Activated CD4-positive, alpha-beta memory T cell treated with anti-CD3 and anti-CD28 coated beads for 36 hours (primary cell): ENCODE measurements at regions not wholly inside any gene's neighbourhood (a gene's known extent, or its start where the extent isn't known, plus 50 kb on each side); places are given as distances from the start of the nearest gene placed in this dataset.

ENCODE experiments used
- CTCF ChIA-PET: fragments of 350-600 bp; sonication (Branson Sonifier 250); formaldehyde crosslinking; loops from one replicate; lab custom pipeline; 2021; ENCODE audit warnings: antibody characterized with exemption, inconsistent platforms; lab: Charles Lee
- POLR2A ChIA-PET: fragments of 350-600 bp; sonication (Branson Sonifier 250); formaldehyde crosslinking; loops from one replicate; lab custom pipeline; 2021; ENCODE audit warnings: antibody characterized with exemption; lab: Charles Lee
- DNase-seq: peaks from one replicate; pipeline ENCODE4 v3.0.0-alpha.2; 2020
- H3K27ac Mint-ChIP-seq: one replicate; pipeline ENCODE4 v1.8.0; 2021; ENCODE audit warnings: mixed read lengths
- H3K27me3 Mint-ChIP-seq: one replicate; pipeline ENCODE4 v1.8.0; 2021; ENCODE audit warnings: mixed read lengths
- H3K36me3 Mint-ChIP-seq: one replicate; pipeline ENCODE4 v1.8.0; 2021; ENCODE audit warnings: mixed read lengths
- H3K4me1 Mint-ChIP-seq: one replicate; pipeline ENCODE4 v1.8.0; 2021; ENCODE audit warnings: low read depth, mixed read lengths
- H3K4me3 Mint-ChIP-seq: one replicate; pipeline ENCODE4 v1.8.0; 2021; ENCODE audit warnings: mild to moderate bottlenecking, mixed read lengths
- H3K9me3 Mint-ChIP-seq: one replicate; pipeline ENCODE4 v1.8.0; 2021; ENCODE audit warnings: mixed read lengths
- intact Hi-C: fragments of 100-400 bp; cut with micrococcal nuclease; formaldehyde crosslinking; loops from one replicate; pipeline ENCODE4 v1.15.1; 2023

DNA sequence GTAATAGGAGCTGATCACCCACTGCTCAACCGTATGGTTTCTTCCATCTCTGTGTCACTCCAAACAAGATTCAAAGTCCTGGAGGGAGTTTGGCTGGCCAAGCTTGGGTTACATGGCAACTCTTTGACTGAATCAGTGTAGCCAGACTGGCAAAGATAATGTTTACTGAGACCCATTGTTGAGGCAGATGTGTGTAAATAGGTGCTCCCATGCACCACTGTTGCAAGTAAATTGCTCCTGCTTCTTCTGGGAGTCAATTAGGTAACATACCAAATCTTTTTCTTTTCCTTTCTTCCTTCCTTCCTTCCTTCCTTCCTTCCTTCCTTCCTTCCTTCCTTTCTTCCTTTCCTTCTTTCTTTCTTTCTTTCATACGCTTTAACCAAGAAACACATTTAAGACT, 86.3 kb upstream of the DHX40 start:
- no peak for DNase-seq
- CTCF ChIA-PET = no interaction called here
- Mint-ChIP-seq H3K27ac (no peak overlapping the region), H3K9me3 (no peaks in the 10 kb centered on the region), H3K4me3 (no peak overlapping the region), H3K4me1 (peaks cover 3% of the 10 kb centered on the region), H3K36me3 (no peaks in the 10 kb centered on the region), H3K27me3 (no peaks in the 10 kb centered on the region)
- POLR2A ChIA-PET = no interaction called here
- intact Hi-C loops = no loop called here

DNA sequence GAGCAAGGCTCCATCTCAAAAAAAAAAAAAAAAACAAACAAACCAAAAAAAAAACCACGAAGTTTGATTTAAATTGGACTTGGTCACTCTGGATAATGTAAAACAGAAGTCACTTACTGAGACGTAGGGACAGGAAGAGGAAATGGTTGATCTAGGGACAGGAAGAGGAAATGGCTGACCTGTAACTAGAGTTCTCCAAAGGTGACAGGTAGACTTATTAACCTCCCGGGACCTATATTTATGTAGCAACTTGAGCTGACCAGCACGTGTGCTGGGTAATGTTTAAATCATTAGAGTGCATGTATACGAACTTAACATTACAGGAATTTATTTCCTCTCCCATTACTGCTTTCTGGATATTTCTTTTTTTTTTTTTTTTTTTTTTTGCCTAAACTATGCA, 81.5 kb upstream of the DHX40 start:
- DNase-seq = no peak
- Mint-ChIP-seq H3K4me1 (peaks cover 3% of the 10 kb centered on the region), H3K9me3 (no peaks in the 10 kb centered on the region), H3K36me3 (no peaks in the 10 kb centered on the region), H3K27ac (no peak overlapping the region), H3K4me3 (no peak overlapping the region), H3K27me3 (peaks cover 3% of the 10 kb centered on the region)
- intact Hi-C loops = no loop called here
- POLR2A ChIA-PET = no interaction called here
- CTCF ChIA-PET = no interaction called here

DNA sequence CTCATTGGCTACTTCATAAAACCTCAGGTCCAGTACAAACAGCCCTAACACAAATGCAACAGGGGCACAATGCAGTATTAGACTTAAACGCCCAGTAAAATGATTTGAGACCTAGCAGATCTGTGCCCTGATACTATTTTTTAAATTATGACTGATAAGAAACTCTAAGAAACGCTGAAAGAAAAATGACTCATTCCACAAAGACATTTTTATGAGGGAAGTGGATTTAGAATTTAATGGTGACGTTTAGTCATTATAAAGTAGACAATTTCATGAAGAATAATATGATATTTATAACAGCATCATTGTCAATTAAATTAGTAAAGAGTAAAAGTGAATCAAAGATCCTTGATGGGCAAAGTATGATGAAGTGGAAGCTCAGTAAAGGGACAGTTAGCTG, 80.4 kb upstream of the DHX40 start:
- Mint-ChIP-seq H3K4me1 (peaks cover 3% of the 10 kb centered on the region), H3K36me3 (no peaks in the 10 kb centered on the region), H3K27ac (no peak overlapping the region), H3K4me3 (no peak overlapping the region), H3K9me3 (no peaks in the 10 kb centered on the region), H3K27me3 (peaks cover 3% of the 10 kb centered on the region)
- POLR2A ChIA-PET = no interaction called here
- CTCF ChIA-PET = no interaction called here
- DNase-seq = no peak
- intact Hi-C loops = no loop called here

DNA sequence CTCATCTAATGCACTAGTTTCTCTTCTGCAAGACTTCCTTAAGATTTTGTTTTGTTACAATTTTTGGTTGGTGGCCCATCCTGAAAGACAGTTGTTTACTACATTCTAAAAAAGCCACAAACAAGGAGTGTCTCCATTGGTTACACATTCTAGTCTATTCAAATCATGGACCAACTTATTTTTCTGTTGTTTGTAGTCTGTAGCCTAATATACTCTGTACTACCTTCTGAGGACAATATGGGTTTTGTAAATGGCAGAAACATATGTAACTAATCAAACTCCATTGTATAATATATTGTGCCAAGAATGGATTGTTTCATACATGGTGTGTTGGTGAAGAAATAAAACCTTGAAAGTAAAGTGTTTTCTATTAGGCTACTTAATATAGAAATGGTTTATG, 79.5 kb upstream of the DHX40 start:
- ChIA-PET CTCF (no interaction called here), POLR2A (no interaction called here)
- no peaks in the 10 kb centered on the region for H3K36me3 Mint-ChIP-seq
- no peak for DNase-seq
- H3K27me3 Mint-ChIP-seq = peaks cover 3% of the 10 kb centered on the region
- no peak overlapping the region for H3K4me3 Mint-ChIP-seq
- H3K4me1 Mint-ChIP-seq = peaks cover 3% of the 10 kb centered on the region
- H3K9me3 Mint-ChIP-seq = no peaks in the 10 kb centered on the region
- intact Hi-C loops = no loop called here
- no peak overlapping the region for H3K27ac Mint-ChIP-seq

DNA sequence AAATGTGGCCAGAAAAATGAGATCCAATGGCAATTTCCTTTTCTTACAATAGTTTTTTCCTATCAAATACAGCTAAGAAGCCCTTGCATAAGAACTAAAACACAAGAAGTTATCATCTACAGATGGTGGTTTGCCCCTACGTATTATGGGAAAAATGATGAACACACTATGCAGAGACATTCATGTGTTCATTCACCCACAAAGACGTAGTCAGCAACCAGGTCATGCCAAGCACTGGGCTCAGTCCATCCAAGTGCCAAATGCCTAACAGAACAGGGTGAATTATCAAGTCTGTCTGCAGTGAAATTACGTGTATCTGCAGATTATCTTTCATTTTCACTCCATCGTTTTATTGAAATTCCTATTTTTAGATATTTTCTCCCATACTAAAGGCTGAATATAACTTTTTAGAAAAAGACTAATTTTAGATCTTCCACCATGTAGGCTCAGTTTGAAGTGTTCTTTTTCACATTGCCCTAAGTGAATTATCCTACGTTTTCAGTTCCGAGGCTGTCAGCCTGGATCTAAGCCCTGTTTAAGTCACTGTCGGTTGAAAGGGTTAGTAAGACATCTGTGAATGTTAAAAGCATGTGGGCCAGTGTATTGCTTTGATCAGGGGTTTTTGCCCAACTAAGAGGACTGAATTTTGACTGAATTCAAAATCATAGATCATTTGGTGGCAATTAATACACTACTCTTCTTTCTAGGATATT, 78.1 kb upstream of the DHX40 start:
- no peak overlapping the region for H3K4me3 Mint-ChIP-seq
- intact Hi-C loops = no loop called here
- H3K27ac Mint-ChIP-seq = no peak overlapping the region
- no peak for DNase-seq
- ChIA-PET CTCF (no interaction called here), POLR2A (no interaction called here)
- H3K36me3 Mint-ChIP-seq = no peaks in the 10 kb centered on the region
- peaks cover 3% of the 10 kb centered on the region for H3K4me1 Mint-ChIP-seq
- no peaks in the 10 kb centered on the region for H3K9me3 Mint-ChIP-seq
- H3K27me3 Mint-ChIP-seq = peaks cover 7% of the 10 kb centered on the region

DNA sequence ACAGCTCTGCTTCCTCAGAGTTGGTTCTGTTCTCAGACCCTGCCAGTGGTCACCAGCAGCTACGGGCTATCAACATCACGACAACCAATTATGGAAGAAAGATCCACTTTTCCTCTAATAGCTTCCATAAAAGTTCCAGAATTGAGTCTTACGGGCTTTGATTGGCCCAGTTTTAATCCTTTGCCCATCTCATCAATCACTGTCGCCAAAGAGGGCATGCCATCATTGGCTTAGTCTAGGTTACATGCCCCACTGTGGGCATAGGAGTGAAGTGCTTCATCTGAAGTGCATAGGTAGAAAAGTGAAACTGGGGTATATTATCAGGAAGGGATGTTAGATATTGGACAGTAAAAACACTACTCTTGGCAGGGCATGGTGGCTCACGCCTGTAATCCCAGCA, 76.6 kb upstream of the DHX40 start:
- Mint-ChIP-seq H3K36me3 (no peaks in the 10 kb centered on the region), H3K27ac (no peak overlapping the region), H3K27me3 (peaks cover 7% of the 10 kb centered on the region), H3K4me3 (no peak overlapping the region), H3K4me1 (peaks cover 1% of the 10 kb centered on the region), H3K9me3 (no peaks in the 10 kb centered on the region)
- ChIA-PET POLR2A (no interaction called here), CTCF (interaction anchor here (0.9 to 1.2 kb wide), 2 partner anchors 47 to 178 kb away, joined by 3 read pairs; no protein-coding TSS in a partner anchor)
- DNase-seq = no peak
- intact Hi-C loops = no loop called here

DNA sequence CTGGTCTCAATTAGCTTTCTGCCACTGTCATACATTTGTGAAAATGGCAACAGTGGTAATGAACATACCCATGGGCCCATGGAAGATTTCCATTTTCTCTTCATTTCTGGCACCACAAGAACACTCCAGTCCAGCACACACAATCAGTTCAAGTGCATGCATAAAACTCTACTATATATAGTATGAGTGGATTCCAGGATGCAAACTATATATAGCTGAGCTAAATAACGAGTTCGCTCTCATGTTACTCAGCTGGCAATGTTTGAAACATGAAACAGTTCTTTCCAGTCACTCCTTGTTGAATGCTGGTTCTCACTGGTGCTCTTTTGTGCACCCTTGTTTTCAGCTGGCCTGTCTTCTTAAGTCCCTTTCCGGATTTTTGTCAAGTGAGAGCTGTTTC, 75.2 kb upstream of the DHX40 start:
- POLR2A ChIA-PET = no interaction called here
- H3K4me3 Mint-ChIP-seq = no peak overlapping the region

DNA sequence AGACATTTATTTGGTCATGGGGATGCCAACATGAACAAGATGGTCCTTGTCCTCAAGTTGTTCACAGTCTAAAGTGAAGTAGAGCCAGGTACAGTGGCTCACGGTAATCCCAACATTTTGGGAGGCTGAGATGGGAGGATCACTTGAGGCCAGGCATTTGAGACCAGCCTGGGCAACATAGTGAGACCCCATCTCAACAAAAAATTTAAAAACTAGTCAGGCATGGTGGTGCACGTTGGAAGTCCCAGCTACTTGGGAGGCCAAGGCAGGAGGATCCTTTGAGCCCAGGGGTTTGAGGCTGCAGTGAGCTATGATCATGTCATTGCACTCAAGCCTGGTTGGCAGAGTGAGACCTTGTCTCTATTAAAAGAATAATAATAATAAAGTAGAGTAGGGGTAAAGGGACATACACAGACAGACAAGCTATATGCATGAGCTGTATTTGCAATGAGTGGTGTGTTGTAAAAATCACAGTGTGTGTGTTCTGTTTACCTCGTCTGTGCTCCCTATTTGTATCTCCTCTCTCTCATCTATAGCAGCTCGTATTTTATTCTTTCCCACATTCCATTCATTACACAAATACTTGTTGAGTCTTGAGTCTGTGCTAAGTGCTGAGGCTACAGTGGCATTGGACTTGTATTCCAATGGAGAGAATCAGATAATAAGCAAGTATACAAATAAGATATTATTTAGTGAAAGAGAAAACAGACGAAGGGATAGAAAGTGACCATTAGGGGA, 73.9 kb upstream of the DHX40 start:
- Mint-ChIP-seq H3K4me1 (no peaks in the 10 kb centered on the region), H3K9me3 (no peaks in the 10 kb centered on the region), H3K4me3 (no peak overlapping the region), H3K36me3 (no peaks in the 10 kb centered on the region), H3K27me3 (peaks cover 4% of the 10 kb centered on the region), H3K27ac (no peak overlapping the region)
- CTCF ChIA-PET = interaction anchor here (0.9 kb wide), 1 partner anchor 181 kb away, joined by 3 read pairs; no protein-coding TSS in a partner anchor
- intact Hi-C loops = no loop called here
- no peak for DNase-seq
- POLR2A ChIA-PET = no interaction called here

More for the DNA sequence above, 75.2 kb upstream of the DHX40 start:
- no peak for DNase-seq
- CTCF ChIA-PET = no interaction called here
- intact Hi-C loops = no loop called here
- Mint-ChIP-seq H3K9me3 (no peaks in the 10 kb centered on the region), H3K27me3 (peaks cover 7% of the 10 kb centered on the region), H3K36me3 (no peaks in the 10 kb centered on the region), H3K4me1 (no peaks in the 10 kb centered on the region), H3K27ac (no peak overlapping the region)

DNA sequence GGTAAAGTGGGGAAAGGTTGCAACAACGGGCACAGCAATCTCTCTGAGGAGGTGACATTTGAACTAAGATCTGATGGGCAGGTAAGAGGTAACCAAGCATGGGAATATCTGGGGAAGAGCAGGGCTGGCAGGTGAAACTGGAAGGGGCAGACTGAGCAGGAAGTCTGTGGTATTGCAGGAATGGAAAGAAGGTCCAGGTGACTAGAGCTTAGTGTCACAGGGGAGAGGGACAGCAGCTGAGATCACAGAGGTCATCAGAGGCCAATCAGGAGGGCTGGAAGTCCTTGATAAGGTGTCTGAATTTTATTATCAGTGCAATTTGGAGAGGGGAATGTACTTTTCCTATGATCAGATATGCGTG, 73.3 kb upstream of the DHX40 start:
- H3K4me3 Mint-ChIP-seq = no peak overlapping the region
- intact Hi-C loops = no loop called here
- no peaks in the 10 kb centered on the region for H3K36me3 Mint-ChIP-seq
- POLR2A ChIA-PET = no interaction called here
- CTCF ChIA-PET = interaction anchor here (0.9 kb wide), 1 partner anchor 181 kb away, joined by 3 read pairs; no protein-coding TSS in a partner anchor
- peaks cover 4% of the 10 kb centered on the region for H3K27me3 Mint-ChIP-seq
- no peak overlapping the region for H3K27ac Mint-ChIP-seq
- H3K4me1 Mint-ChIP-seq = no peaks in the 10 kb centered on the region
- DNase-seq = no peak
- no peaks in the 10 kb centered on the region for H3K9me3 Mint-ChIP-seq

DNA sequence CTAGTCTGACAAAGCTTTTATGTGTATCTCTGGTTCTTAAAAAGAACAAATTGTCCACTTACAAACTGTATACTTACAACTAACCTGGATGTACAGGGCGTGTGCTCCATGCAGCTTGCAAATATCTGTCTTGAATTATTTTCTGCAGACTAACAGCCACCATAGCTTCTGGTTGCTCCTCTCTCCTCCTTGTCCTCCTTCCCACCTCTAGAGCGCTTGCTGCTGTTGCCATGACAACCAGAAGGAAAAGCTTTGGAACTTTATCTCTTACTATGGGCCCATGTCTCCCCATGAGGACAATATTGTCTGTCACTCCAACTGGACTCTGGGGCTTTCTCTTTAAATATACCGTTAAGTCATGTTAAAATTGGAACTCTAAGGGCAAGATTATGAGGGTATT, 71.5 kb upstream of the DHX40 start:
- POLR2A ChIA-PET = interaction anchor here (0.5 kb wide), 1 partner anchor 160 kb away, joined by 4 read pairs; no protein-coding TSS in a partner anchor
- Mint-ChIP-seq H3K27ac (no peak overlapping the region), H3K4me1 (no peaks in the 10 kb centered on the region), H3K9me3 (no peaks in the 10 kb centered on the region), H3K4me3 (no peak overlapping the region), H3K27me3 (peaks cover 4% of the 10 kb centered on the region), H3K36me3 (no peaks in the 10 kb centered on the region)
- CTCF ChIA-PET = interaction anchor here (0.6 kb wide), 2 partner anchors 164 to 193 kb away, joined by 3 read pairs; no protein-coding TSS in a partner anchor
- intact Hi-C loops = no loop called here
- DNase-seq = no peak

DNA sequence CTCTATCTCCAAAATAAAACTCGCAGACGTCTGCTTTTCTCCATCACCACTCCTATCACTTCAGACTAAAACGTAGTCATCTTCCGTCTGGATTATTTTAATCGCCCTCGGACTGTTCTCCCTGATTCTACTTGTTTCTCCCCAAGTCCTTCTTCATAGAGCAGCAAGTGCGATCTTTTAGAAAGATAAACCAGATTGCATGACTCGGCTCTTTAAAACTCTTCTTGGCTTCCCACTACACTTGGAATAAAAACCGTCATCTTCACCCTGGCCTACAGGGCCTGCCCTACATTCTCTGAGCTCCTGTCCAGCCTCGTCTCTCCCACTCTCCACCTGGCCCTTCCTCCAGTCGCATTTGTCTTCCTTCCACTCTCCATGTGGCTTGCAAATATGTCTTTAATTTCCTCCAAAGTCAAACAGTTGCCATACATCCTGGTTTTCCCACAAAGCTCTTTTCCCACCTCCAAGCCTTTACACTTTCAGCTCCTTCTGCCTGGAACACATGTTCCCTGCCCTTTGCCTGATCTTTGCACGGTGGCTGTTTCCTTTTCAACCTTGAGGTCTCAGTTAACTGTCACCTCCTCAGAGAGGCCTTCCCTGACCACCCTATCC, 70.5 kb upstream of the DHX40 start:
- ChIA-PET POLR2A (interaction anchor here (0.5 kb wide), 1 partner anchor 795 kb away, joined by 4 read pairs; no protein-coding TSS in a partner anchor), CTCF (interaction anchor here (1.3 kb wide), 1 partner anchor 13 kb away, joined by 3 read pairs; no protein-coding TSS in a partner anchor)
- Mint-ChIP-seq H3K27ac (no peak overlapping the region), H3K9me3 (no peaks in the 10 kb centered on the region), H3K36me3 (no peaks in the 10 kb centered on the region), H3K4me1 (no peaks in the 10 kb centered on the region), H3K4me3 (no peak overlapping the region), H3K27me3 (peaks cover 4% of the 10 kb centered on the region)
- DNase-seq = no peak
- intact Hi-C loops = no loop called here

DNA sequence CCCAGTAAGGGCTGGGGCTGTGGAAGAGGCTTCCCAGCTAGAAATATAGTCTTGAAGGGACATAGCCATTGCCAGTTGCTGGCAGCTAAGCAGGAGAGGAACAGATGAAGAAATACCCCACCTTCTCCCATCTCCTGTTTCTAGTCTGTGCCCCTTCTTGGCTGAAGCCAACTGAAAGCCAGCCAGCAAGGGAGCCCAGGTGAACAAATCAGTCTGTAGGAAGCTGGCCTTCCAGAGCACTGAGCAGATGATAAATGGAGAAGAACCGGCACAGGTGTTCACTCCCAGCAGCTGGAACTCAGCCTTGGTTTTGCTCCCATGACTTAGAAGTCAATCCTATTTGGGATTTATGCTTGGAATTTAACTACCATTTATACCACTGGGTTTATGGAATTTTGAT, 69.2 kb upstream of the DHX40 start:
- no peak for DNase-seq
- Mint-ChIP-seq H3K4me1 (no peaks in the 10 kb centered on the region), H3K36me3 (no peaks in the 10 kb centered on the region), H3K27ac (no peak overlapping the region), H3K4me3 (no peak overlapping the region), H3K27me3 (peaks cover 4% of the 10 kb centered on the region), H3K9me3 (no peaks in the 10 kb centered on the region)
- intact Hi-C loops = no loop called here
- ChIA-PET CTCF (no interaction called here), POLR2A (no interaction called here)
